A673 (cell line): ENCODE measurements at regions not wholly inside any gene's neighbourhood (a gene's known extent, or its start where the extent isn't known, plus 50 kb on each side); places are given as distances from the start of the nearest gene placed in this dataset.

ENCODE experiments used
- CTCF ChIP-seq: fragments of 300-800, 200-600 bp; sonication (generic); conservative IDR thresholded peaks from 2 replicates; pipeline ENCODE4 v1.5.1; 2017; ENCODE audit warnings: low read depth, mild to moderate bottlenecking, antibody characterized with exemption, low read length, moderate library complexity, mixed read lengths
- EZH2 ChIP-seq: fragments of 200-600 bp; sonication (generic); IDR thresholded peaks from 2 replicates; pipeline ENCODE4 v1.6.1; 2017; ENCODE audit warnings: borderline replicate concordance, low read depth, mild to moderate bottlenecking, mixed read lengths, antibody characterized with exemption, low read length; ENCODE audit not compliant: poor library complexity, severe bottlenecking

DNA sequence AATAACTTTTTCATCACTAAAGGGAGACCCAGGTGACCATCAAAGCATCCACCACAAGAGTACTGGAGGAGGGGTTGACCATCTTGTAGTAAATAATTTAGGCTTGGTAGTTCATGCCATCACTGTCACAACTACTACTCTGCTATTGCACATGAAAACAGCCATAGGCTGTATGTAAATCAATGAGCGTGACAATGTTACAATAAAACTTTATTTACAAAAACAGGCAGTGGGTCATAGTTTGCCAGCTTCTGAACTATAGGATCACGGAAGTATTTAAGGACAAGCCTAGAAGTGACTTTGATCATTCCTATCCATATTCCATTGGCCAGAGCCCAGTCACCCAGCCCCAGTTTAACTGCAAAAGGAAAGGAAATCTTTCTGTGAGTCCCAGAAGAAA is 153.4 kb downstream of the NUAK1 start:
- TF ChIP-seq CTCF (no peak), EZH2 (no peak)
